Motor neuron (in vitro differentiated cells): ENCODE measurements at regions not wholly inside any gene's neighbourhood (a gene's known extent, or its start where the extent isn't known, plus 50 kb on each side); places are given as distances from the start of the nearest gene placed in this dataset.
A peak's percentile ranks its signal among the peaks of the same experiment; 100 is the strongest.
"Not testable (repeated sequence)": the region's sequence is repeated elsewhere in the genome, so short reads cannot be mapped to it uniquely, and the experiment has no call there.

ENCODE experiments used
- ATAC-seq, 8 experiments: fragments of 200-7000 bp; cut with Tn5 transposase; replicated peaks in 6 of 8; 2 replicates each; pipeline ENCODE4 v1.8.0; 2021; ENCODE audit warnings: mild to moderate bottlenecking in 8 of 8, moderate library complexity in 8 of 8
- H3K27ac ChIP-seq, 2 donors: fragments of 250-450 bp; sonication (Bioruptor Pico); 2 replicates each; pipeline ENCODE4 v1.9.0; 2021; ENCODE audit warnings: antibody characterized with exemption in 2 of 2, mild to moderate bottlenecking in 2 of 2, moderate library complexity in 1 of 2
- H3K4me1 ChIP-seq, 2 donors: fragments of 250-450 bp; sonication (Bioruptor Pico); replicated peaks in 1 of 2; 2 replicates each; pipeline ENCODE4 v1.6.1; 2021; ENCODE audit warnings: antibody characterized with exemption in 2 of 2, mild to moderate bottlenecking in 2 of 2, moderate library complexity in 1 of 2
- H3K4me3 ChIP-seq, 5 donors: fragments of 250-450 bp; sonication (Bioruptor Pico); 2 replicates each; pipeline ENCODE4 v1.9.0; 2021; ENCODE audit warnings: antibody characterized with exemption in 5 of 5, mild to moderate bottlenecking in 5 of 5, moderate library complexity in 4 of 5
- WGBS, 10 experiments: fragments of 450-650 bp; shearing (Covaris generic); methylation state at CpG; one replicate each; pipeline ENCODE4 v1.0.0; 2022; 5-methylcytosine and 5-hydroxymethylcytosine counted together
- in situ Hi-C, 9 experiments: fragments of 400-800 bp; cut with MboI; loops; one replicate each; pipeline ENCODE4 v1.15.0; 2021; ENCODE audit warnings: low sequenced_read_pairs in 9 of 9, low pct_unique_long_range_greater_than_20kb in 2 of 9; ENCODE audit not compliant: unreplicated experiment in 9 of 9

DNA sequence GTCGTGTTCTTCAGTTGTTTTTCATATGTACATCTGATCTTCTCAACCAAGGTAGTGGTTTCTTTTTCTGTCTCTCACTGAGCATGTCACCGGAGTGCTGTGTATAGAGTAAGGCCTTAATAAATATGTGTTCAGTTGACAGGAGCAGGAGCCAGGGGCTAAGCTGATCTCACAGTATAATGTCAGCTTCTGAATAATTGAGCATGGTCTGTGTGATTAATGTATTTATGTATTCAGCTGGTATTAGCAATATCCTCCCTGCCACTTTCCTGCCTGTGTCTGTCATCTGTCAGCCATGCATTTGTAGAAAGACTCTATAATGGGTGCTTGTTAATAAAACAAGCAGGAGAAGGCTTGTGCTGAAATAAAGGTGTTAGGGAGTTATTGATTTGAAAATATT is 198.9 kb downstream of the ADCYAP1 start:
- peak in 6 of 8 experiments; percentile 34 to 100 (median 100) for ATAC-seq
- Histone ChIP-seq H3K4me1 (peaks cover 11 to 13% of the 10 kb centered on the region in 2 donors), H3K27ac (no peak overlapping the region), H3K4me3 (no peak overlapping the region)
- in situ Hi-C loops: no loop called here
- WGBS, 10 experiments: 0 to 71% (median 40%) methylated on average over 1 to 2 of the region's 2 CpGs; no CpG with 5 or more reads in 1 of the 10 experiments

DNA sequence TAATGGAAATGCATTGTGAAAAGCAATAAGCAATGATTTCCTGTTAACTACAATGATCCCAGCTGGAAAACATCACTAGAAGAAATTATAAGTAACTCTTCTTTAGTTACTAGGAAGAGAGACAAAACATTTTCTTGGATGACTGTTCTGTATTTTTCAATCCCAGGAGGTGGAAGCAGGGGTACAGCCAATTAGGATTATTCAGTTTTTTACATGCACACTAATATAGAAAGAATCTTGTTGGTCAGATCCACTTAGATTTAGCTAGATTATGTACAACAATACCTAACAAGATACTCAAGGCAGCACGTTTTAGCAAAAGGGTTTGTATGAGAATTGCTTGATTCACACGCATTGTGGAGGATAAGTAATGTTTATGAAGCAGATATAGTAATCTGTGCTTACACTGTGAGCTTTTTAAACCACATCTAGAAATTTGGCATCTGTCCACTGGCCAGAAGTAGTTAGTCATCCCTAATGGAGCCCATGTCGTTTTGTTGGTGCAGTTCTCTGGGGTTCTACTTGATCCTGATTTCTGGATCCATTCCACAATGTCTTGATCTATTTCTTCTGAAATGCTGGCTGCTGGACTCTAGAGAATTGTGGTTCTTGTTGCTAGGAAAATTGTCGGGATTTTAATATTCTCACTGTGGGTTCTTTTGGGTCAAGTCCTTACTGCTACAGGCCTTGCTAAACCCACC is 199.7 kb downstream of the ADCYAP1 start:
- in situ Hi-C loops: no loop called here
- Histone ChIP-seq H3K4me1 (peaks cover 11 to 13% of the 10 kb centered on the region in 2 donors), H3K27ac (no peak overlapping the region), H3K4me3 (no peak overlapping the region)
- 7 to 100% (median 75%) methylated on average over 1 to 4 of the region's 4 CpGs; no CpG with 5 or more reads in 1 of the 10 experiments for WGBS, 10 experiments
- no peak for ATAC-seq

DNA sequence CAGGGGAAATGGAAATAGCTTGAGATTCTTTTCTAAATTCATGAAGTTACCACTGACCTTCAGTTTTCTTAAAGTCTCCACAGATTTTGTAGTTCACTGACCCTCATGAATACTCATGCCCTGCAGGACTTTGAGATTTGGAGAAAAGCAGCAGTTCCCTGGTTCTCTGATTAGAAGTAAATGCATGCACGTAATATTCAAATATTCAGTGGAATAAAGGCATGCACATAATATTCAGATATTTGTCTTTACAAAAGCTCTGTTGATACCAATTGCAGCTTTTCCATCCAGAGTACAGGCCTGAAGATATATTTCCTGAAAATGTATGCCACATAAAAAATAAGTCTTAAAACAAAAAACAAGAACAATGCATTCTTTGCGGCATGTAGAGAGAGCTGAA is 219.8 kb downstream of the ADCYAP1 start:
- no peak overlapping the region for H3K27ac ChIP-seq
- no peak overlapping the region for H3K4me3 ChIP-seq
- peak in 2 of 8 experiments; percentile 40 to 92 for ATAC-seq
- no peaks in the 10 kb centered on the region for H3K4me1 ChIP-seq
- in situ Hi-C loops: no loop called here
- 0 to 100% (median 88%) methylated on average over 1 to 2 of the region's 2 CpGs for WGBS, 10 experiments

DNA sequence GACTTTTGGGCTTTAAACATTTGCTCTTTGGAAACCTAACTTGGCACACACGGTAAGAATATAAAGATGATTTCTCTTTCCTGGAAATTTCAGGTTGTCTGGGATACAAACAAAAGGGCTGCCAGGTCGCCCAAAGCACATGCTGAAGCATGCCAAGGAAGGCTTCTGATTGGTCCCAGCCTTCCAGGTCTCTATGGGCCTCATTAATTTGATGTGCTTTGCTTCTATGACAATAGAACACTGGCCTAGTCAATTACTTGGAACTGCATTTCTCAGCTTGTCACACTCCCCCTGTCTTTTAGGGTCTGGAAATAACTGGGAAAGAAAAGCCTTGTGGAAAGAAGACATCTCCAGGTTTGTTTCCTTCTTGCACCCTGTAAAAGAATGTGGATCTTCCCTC is 228.9 kb downstream of the ADCYAP1 start:
- Histone ChIP-seq H3K4me3 (no peak overlapping the region), H3K4me1 (peaks cover 0 to 8% of the 10 kb centered on the region in 2 donors), H3K27ac (no peak overlapping the region)
- ATAC-seq: peak in 2 of 8 experiments; percentile 21 to 99
- WGBS, 10 experiments: 0 to 50% (median 27%) methylated on average over 1 to 2 of the region's 2 CpGs; no CpG with 5 or more reads in 3 of the 10 experiments
- in situ Hi-C loops: no loop called here

DNA sequence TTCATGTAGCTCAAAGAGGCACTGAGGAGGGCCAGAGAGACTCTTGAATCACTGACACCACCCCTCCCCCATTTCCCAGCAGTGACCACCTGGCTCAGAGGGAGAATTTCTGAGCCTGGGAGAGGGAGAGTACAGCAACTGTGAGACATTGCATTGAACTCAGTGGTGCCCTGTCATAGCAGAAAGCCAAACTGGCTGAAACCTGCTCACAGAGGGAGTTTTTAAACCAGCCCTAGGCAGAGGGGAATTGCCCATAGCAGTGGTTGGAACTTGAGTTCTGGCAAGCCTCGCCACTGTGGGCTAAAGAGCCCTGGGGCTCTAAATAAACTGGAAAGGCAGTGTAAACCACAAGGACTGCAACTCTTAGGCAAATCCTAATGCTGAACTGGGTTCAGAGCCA is 243.1 kb downstream of the ADCYAP1 start:
- ATAC-seq: peak in 6 of 8 experiments; percentile 43 to 98 (median 70)
- in situ Hi-C loops: no loop called here
- no peak overlapping the region for H3K27ac ChIP-seq
- no peaks in the 10 kb centered on the region for H3K4me1 ChIP-seq
- H3K4me3 ChIP-seq: no peak overlapping the region
- WGBS, 10 experiments: 38 to 100% (median 100%) methylated on average over 1 of the region's 1 CpG; no CpG with 5 or more reads in 5 of the 10 experiments

DNA sequence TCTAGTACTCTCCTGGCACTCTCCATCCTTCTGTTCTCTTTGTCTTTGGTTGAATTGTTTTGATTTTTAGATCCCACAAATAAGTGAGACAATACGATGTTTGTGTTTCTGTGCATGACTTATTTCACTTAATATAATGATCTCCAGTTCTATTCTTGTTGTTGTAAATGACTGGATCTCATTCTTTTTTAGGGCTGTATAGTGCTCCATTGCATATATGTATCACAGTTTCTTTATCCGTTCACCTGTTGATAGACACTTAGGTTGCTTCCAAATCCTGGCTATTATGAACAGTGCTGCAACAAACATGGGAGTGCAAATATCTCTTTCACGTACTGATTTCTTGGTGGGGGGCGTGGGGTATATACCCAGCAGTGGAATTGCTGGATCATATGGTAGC is 245.0 kb downstream of the ADCYAP1 start:
- in situ Hi-C loops: no loop called here
- WGBS, 10 experiments: 32 to 100% (median 90%) methylated on average over 1 to 4 of the region's 4 CpGs; no CpG with 5 or more reads in 1 of the 10 experiments
- H3K27ac ChIP-seq: no peak overlapping the region

DNA sequence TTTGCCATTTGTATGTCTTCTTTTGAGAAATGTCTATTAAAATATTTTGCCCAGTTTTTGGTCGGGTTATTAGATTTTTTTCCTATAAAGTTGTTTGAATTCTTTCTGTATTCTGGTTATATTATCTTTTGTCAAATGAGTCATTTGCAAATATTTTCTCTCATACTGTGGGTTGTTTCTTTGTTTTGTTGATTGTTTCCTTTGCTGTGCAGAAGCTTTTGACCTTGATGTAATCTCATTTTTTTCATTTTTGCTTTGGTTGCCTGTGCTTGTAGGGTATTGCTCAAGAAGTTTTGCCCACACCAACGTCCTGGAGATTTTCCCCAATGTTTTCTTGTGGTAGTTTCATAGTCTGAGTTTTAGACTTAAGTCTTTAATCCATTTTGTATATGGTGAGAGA is 245.7 kb downstream of the ADCYAP1 start:
- Histone ChIP-seq H3K4me3 (no peak overlapping the region), H3K4me1 (no peaks in the 10 kb centered on the region), H3K27ac (no peak overlapping the region)
- in situ Hi-C loops: no loop called here
- ATAC-seq: no peak
- WGBS, 10 experiments: 0 to 100% (median 57%) methylated on average over 1 to 2 of the region's 2 CpGs

More for the DNA sequence above, 245.0 kb downstream of the ADCYAP1 start:
- H3K4me1 ChIP-seq: no peaks in the 10 kb centered on the region
- no peak for ATAC-seq
- H3K4me3 ChIP-seq: no peak overlapping the region

DNA sequence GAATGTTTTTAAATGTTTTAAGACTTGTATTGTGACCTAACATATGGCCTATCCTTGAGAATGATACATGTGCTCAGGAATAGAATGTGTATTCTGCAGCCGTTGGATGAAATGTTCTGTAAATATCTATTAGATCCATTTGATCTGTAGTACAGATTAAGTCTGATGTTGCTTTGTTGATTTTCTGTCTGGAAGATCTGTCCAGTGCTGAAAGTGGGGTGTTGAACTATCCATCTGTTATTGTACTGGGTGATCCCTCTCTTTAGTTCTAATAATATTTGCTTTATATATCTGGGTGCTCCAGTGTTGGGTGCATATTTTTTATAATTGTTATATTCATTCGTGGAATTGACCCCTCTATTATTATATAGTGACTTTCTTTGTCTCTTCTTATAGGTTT is 248.3 kb downstream of the ADCYAP1 start:
- H3K4me3 ChIP-seq, H3K4me1 ChIP-seq, ATAC-seq, in situ Hi-C loops, H3K27ac ChIP-seq: not testable (repeated sequence)
- 6 to 100% (median 73%) methylated on average over 1 to 2 of the region's 2 CpGs for WGBS, 10 experiments

DNA sequence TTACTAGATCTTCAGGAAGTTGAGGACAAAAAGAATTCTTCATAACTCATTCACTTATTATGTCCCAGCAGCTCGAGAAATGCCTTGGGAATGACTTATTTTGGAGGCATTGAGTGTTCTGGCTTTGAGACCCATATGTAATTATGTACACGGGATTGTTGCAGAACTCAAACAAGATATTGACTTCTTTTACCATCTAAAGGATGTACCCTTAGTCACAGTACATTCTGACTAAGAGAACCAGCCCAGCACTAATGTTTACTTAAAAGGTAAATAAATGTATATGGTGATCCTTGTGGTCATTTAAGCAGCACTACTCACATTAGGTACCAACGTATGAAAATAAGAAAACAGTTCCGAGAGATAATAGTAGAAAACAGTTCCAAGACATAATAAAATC is 268.9 kb downstream of the ADCYAP1 start:
- Histone ChIP-seq H3K27ac (no peak overlapping the region), H3K4me1 (no peaks in the 10 kb centered on the region), H3K4me3 (no peak overlapping the region)
- in situ Hi-C loops: no loop called here
- no peak for ATAC-seq
- 0 to 100% (median 88%) methylated on average over 1 to 4 of the region's 4 CpGs for WGBS, 10 experiments

DNA sequence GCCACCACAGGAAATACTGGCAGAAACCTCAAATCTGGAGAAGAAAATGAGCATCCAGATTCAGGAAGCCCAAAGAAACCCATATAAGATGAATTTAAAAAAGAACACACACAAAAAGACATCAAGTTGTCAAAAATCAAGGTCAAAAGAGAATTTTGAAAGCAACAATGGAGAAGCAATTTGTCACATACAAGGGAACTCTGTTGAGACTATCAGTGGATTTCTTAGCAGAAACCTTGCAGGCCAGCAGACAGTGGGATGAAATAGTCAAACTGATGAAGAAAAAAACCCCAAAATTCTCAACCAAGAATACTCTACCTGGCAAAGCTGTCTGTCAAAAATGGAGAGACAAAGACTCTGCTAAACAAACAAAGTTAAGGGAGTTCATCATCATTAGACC is 272.6 kb downstream of the ADCYAP1 start:
- H3K4me3 ChIP-seq: no peak overlapping the region
- ATAC-seq: no peak
- in situ Hi-C loops: no loop called here
- H3K27ac ChIP-seq: no peak overlapping the region
- H3K4me1 ChIP-seq: no peaks in the 10 kb centered on the region

DNA sequence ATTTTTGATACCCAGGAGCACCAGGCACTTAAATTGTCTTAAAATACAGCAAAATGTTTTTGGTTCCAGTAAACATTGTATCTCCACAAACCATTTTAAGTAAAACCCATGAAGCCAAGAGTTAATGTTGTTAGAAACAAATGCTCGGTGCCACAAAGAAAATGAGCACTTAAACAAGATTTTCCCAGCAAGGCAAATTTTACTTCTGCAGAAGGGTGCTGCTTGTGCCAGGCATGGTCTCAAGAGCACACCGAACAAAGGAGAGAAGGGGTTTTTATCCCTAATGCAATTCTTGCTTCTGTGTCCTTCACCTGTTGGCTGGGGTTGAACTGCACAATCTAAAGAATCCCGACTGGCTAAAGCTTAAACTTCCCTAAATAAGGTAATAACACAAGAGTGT is 286.7 kb downstream of the ADCYAP1 start:
- WGBS, 10 experiments: 0 to 86% (median 65%) methylated on average over 1 to 3 of the region's 3 CpGs; no CpG with 5 or more reads in 3 of the 10 experiments
- in situ Hi-C loops: no loop called here
- Histone ChIP-seq H3K4me3 (no peak overlapping the region), H3K27ac (no peak overlapping the region), H3K4me1 (no peaks in the 10 kb centered on the region)
- no peak for ATAC-seq

DNA sequence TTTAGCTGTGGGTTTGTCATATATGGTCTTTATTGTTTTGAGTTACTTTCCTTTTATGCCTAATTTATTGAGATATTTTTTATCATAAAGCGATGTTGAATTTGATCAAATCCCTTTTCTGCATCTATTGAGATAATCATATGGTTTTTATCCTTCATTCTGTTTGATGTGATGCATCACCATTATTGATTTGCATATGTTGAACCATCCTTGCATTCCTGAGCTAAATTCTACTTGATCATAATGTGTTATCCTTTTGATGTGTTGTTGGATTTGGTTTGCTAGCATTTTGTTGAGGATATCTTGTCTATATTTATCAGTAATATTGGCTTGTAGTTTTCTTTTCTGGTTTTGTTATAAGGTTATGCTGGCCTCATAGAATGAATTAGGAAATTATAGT is 308.5 kb downstream of the ADCYAP1 start:
- 7 to 94% (median 88%) methylated on average over 1 of the region's 1 CpG; no CpG with 5 or more reads in 1 of the 10 experiments for WGBS, 10 experiments
- Histone ChIP-seq H3K4me3 (no peak overlapping the region), H3K27ac (no peak overlapping the region), H3K4me1 (no peaks in the 10 kb centered on the region)
- no peak for ATAC-seq
- in situ Hi-C loops: loop anchor here in 1 of 9 experiments (25.0 kb wide), 1 partner anchor 351 kb away; no protein-coding TSS in a partner anchor

DNA sequence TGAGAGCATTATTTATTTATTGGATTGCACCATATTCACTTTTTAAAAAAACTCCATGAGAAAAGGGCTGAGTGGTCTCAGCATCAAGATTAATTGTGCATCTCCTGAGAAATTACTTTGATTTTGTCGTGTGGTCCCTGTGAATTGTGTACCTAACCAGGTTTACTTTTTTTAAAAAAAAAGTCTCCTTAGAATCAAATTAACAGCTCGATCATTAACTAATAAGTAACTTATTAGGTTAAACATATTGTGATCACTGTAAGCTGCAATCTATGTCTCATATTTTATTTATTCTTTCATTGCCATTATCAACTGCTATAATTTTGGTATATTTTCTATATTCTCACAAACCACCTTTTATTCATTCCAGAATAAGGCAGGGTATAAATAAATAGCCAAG is 318.2 kb downstream of the ADCYAP1 start:
- whole genome bisulfite sequencing, 10 experiments: 9 to 100% (median 73%) methylated on average over 1 to 2 of the region's 2 CpGs; no CpG with 5 or more reads in 2 of the 10 experiments
- no peak overlapping the region for H3K27ac ChIP-seq
- H3K4me1 ChIP-seq: no peaks in the 10 kb centered on the region
- no peak overlapping the region for H3K4me3 ChIP-seq
- ATAC-seq: no peak
- in situ Hi-C loops: loop anchor here in 1 of 9 experiments (25.0 kb wide), 1 partner anchor 361 kb away; no protein-coding TSS in a partner anchor

DNA sequence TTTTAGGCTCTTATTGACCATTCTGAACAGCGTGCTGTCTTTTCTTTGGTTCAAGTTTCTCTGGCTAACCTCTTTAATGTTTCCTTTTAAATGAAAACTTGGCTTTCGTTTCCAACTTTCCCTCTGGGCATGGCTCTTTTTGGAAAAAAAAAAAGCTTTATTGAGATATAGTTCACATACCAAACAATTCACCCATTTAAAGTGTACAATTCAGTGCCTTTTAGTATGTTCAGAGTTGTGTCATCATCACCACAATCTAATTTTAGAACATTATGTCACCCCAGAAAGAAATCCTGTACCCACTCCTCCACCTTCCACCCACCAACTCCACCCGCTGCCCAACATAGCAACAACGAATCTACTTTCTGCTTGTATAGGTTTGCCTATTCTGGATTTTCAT is 322.4 kb downstream of the ADCYAP1 start:
- H3K4me1 ChIP-seq: no peaks in the 10 kb centered on the region
- H3K27ac ChIP-seq: no peak overlapping the region
- 6 to 89% (median 74%) methylated on average over 1 to 4 of the region's 4 CpGs for WGBS, 10 experiments
- no peak for ATAC-seq
- in situ Hi-C loops: no loop called here
- no peak overlapping the region for H3K4me3 ChIP-seq
